GM12865 (cell line): ENCODE measurements at regions not wholly inside any gene's neighbourhood (a gene's known extent, or its start where the extent isn't known, plus 50 kb on each side); places are given as distances from the start of the nearest gene placed in this dataset.
A peak's percentile ranks its signal among the peaks of the same experiment; 100 is the strongest.

Experiments used
- DNase-seq: peaks from one replicate; pipeline ENCODE4 v3.0.0; 2010; ENCODE audit warnings: low read depth
- H3K4me3 ChIP-seq: 2 replicates; pipeline ENCODE4 v1.5.1; 2011; ENCODE audit warnings: mild to moderate bottlenecking, low read depth, low read length, control low read depth
- TF ChIP-seq, protein P1 (sequence below): IDR thresholded peaks from 2 replicates; pipeline ENCODE4 v1.5.1; 2011; ENCODE audit warnings: low read length, control low read depth, low read depth, inconsistent platforms; ENCODE audit not compliant: insufficient read depth; ENCODE audit errors: missing control alignments

DNA sequence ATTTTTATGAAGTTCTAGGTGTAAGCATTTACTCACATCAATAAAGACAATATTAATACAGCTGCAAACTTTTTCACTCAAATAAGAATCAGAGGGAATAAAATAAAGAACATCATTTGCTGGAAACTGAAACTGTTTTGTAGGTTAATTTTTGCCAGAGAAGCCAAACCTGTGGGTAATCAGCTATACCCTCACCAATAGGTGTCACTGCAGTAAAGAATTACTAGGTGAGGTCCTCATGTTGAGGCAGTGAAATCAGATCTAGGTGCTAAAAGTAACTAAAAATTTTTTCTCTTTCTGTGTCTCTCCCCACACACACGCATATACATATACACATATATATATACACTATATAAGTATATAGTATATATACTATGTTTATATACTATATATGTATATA is 1016.3 kb upstream of the SEMA6A start:
- TF ChIP-seq, protein P1, sequence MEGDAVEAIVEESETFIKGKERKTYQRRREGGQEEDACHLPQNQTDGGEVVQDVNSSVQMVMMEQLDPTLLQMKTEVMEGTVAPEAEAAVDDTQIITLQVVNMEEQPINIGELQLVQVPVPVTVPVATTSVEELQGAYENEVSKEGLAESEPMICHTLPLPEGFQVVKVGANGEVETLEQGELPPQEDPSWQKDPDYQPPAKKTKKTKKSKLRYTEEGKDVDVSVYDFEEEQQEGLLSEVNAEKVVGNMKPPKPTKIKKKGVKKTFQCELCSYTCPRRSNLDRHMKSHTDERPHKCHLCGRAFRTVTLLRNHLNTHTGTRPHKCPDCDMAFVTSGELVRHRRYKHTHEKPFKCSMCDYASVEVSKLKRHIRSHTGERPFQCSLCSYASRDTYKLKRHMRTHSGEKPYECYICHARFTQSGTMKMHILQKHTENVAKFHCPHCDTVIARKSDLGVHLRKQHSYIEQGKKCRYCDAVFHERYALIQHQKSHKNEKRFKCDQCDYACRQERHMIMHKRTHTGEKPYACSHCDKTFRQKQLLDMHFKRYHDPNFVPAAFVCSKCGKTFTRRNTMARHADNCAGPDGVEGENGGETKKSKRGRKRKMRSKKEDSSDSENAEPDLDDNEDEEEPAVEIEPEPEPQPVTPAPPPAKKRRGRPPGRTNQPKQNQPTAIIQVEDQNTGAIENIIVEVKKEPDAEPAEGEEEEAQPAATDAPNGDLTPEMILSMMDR = no peak
- no peak overlapping the region for H3K4me3 ChIP-seq
- peak; percentile 26 for DNase-seq

DNA sequence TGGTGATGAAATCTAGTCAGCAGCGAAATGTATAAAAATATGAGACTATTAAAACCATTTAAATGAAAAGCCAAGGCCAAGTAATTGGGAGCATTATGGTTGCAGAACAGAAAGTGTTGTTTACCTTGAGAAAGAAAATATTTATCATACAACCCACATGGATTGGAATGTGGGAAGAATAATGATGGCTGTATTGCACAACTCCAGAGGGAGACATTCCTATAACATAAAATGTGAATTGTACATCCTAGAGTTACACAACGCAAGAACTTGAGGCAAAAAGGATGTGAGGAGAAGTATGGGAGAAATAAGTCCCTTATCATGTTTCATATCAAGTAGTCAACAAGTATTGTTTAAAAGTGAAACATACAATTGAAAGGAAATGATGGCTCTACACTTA is 1014.0 kb upstream of the SEMA6A start:
- TF ChIP-seq, protein P1 = no peak
- no peak for DNase-seq
- H3K4me3 ChIP-seq = no peak overlapping the region

DNA sequence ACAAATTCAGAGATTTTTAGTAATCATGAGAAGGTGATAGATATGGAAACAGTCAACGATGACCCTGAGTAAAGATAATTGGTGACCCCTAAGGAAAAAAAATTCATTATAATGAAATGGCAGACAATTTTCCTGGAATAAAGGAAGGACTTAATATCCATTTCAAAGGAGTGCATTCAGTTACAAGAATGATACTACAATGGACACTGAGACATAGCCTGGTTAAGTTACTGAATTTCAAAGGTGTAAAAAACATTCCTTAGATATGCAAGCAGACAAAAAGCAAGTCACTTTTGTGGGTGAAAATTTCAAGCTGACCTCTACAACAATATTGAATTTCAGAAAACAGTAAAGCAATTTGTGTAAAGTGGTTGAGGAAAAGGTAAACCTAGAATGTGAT is 1012.5 kb upstream of the SEMA6A start:
- TF ChIP-seq, protein P1 = no peak
- DNase-seq = no peak
- no peak overlapping the region for H3K4me3 ChIP-seq

DNA sequence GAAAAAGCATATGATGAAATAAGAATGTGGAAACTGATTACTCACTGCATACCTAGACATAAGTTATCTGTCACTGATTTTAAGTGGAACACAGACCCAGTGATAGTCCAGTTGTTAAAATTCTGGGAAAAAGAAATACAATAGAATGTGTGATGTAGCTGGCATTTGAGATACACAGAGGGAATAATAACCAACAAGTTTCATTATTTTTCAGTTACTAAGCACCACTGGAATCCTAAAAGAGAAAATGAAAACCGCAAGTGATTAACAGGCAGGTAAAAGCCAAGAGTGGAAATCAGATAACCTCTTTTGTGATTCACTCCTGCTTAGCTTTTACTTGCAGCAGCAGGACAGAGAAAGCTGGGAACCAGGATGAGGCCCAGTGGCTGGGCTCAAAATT is 994.0 kb upstream of the SEMA6A start:
- H3K4me3 ChIP-seq = no peak overlapping the region
- TF ChIP-seq, protein P1 = no peak
- DNase-seq = no peak

DNA sequence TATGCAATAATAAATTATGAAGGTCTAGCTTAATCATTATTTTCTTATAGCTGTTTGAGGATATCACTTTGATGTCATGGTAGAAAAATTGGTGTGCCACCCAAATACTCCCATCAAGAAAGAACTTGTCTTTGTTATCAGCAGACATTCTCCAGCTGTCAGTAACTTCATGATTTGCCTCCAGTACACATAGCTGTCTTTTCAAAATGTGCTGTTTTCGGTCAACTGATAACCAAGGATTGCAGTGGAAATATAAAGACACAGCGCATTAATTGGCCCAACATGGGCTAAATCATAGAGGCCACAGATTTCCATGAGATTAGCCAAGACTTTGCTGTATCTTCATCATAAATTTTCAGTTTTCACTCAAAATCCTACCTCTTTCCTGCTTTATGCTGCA is 993.5 kb upstream of the SEMA6A start:
- no peak for DNase-seq
- H3K4me3 ChIP-seq = no peak overlapping the region
- TF ChIP-seq, protein P1 = no peak

DNA sequence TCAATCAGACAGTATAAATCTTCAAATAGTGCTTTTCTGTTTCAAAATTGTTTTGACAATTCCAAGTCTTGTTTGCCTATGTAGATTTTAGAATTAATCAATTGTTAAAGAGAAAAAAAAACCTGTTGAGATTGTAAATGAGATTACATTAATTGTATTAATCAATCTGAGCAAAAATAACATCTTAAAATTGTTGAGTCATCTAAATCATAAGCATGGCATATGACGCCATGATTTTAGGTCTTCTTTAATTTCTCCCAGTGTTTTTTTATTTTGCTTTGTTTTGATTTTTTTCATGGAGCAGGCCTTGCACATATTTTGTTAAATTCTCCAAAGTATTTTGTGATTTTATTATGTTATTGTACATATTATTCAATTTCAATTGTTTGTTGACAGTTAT is 988.0 kb upstream of the SEMA6A start:
- TF ChIP-seq, protein P1 = no peak
- no peak for DNase-seq
- H3K4me3 ChIP-seq = no peak overlapping the region

DNA sequence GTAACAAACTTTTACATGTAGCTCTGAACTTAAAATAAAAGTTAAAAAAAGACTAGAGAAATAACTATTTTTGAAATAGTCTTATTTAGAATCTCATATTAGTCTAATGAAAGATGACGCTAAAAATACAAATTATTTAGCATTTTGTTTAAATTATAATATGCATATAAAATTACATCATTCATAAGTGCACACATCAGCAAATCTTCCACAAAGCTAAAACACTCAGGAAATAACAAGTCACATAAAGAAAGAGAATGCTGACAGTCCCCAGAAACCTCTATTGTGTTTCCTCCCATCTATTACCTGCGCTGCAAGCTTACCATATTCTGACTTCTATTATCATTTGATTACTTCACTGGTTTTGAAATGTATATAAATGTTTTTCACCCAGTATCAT is 986.9 kb upstream of the SEMA6A start:
- no peak for DNase-seq
- H3K4me3 ChIP-seq = no peak overlapping the region
- TF ChIP-seq, protein P1 = no peak
